ENCODE measurements at regions not wholly inside any gene's neighbourhood (a gene's known extent, or its start where the extent isn't known, plus 50 kb on each side); places are given as distances from the start of the nearest gene placed in this dataset.

DNA sequence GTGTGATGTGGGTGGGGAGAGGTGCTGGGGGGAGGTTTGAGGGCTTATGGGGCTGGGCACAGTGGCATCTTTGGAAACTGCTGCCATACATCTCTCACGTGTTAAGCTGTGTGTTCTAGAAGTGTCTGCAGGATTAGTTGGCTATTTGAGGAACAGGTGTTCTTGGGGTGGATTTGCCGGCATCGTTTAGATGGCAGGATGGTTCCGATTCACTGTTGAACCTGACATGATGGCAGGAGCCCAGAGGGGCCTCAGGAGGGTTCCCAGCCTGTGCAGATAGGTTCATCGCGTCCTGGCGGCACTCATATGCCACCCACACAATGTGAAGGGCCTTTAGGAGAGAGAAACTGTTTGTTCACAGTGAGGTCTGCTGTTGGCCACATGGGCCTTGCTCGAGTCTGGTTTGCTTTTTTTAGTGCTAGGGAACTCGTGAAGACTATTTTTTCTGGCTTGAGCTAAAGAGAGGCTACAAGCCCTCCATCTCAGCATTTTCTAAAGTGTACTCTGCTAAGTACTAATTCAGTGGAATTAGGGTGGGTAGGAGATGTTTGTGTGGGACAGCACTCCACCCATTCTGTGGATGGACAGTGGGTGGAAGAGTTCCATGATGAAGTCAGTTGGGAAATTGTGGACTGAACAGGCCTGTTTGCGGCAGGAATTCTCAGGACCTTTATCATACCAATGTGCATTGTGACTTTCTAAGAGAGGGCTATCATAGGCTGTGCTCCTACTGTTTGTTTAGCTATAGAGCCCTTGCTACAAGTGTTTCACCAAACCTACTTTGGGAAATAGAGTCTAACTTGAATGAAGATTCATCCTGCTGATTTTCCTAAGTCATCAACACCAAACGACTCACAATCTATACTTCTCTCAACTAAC, 55.4 kb upstream of the PLET1 start:
- TF ChIP-seq NR2F2 (IDR thresholded peaks at IDR 0.05) (no peak), YY1 (IDR thresholded peaks at IDR 0.05) (no peak)
- H3K36me3 ChIP-seq (ENCODE audit: control insufficient read depth in 4 of 4, insufficient read depth in 3 of 4, low read depth in 1 of 4, low read length in 3 of 4) = no peaks in the 10 kb centered on the region
- WGBS = 93% methylated on average over 11 of the region's 11 CpGs
- no peak overlapping the region for H3K9ac ChIP-seq (ENCODE audit: low read depth in 1 of 2, low read length in 2 of 2)
- peaks cover 3 to 19% (median 9%) of the 10 kb centered on the region in 4 donors for H3K4me1 ChIP-seq (ENCODE audit: control insufficient read depth in 4 of 4, insufficient read depth in 4 of 4, low read length in 3 of 4)
- DNase-seq (ENCODE audit: low spot score) = no peak
- H3K27ac ChIP-seq (ENCODE audit: low read depth in 1 of 2, low read length in 2 of 2) = no peak overlapping the region
- no peak overlapping the region for H3K4me3 ChIP-seq (ENCODE audit: low read depth in 1 of 3, low read length in 3 of 3)
- H3K27me3 ChIP-seq (ENCODE audit: control insufficient read depth in 4 of 4, insufficient read depth in 4 of 4, low read length in 3 of 4) = no peaks in the 10 kb centered on the region
- H3K9me3 ChIP-seq (ENCODE audit: control insufficient read depth in 4 of 4, low read length in 3 of 4) = no peaks in the 10 kb centered on the region

- DNase-seq (ENCODE audit: low spot score) = no peak
- no peak overlapping the region for H3K4me3 ChIP-seq (ENCODE audit: low read depth in 1 of 3, low read length in 3 of 3)
- no peak overlapping the region for H3K27ac ChIP-seq (ENCODE audit: low read depth in 1 of 2, low read length in 2 of 2)
- 87% methylated on average over 4 of the region's 4 CpGs for WGBS
- H3K9me3 ChIP-seq (ENCODE audit: control insufficient read depth in 4 of 4, low read length in 3 of 4) = no peaks in the 10 kb centered on the region
- peaks cover 3 to 25% (median 13%) of the 10 kb centered on the region in 4 donors for H3K4me1 ChIP-seq (ENCODE audit: control insufficient read depth in 4 of 4, insufficient read depth in 4 of 4, low read length in 3 of 4)
- no peak for TF ChIP-seq GABPA (IDR thresholded peaks at IDR 0.05 in 1 of 2, conservative IDR thresholded peaks at IDR 0.05 in 1 of 2)
- TF ChIP-seq REST (IDR thresholded peaks at IDR 0.05) = no peak
- TF ChIP-seq, protein P1, sequence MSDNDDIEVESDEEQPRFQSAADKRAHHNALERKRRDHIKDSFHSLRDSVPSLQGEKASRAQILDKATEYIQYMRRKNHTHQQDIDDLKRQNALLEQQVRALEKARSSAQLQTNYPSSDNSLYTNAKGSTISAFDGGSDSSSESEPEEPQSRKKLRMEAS (IDR thresholded peaks at IDR 0.05) = no peak
- TF ChIP-seq FOXA2 (IDR thresholded peaks at IDR 0.05) = no peak
- no peak for TF ChIP-seq JUND (IDR thresholded peaks at IDR 0.05)
- TF ChIP-seq, protein P2, sequence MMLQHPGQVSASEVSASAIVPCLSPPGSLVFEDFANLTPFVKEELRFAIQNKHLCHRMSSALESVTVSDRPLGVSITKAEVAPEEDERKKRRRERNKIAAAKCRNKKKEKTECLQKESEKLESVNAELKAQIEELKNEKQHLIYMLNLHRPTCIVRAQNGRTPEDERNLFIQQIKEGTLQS (IDR thresholded peaks at IDR 0.05) = no peak
- TF ChIP-seq NR2F2 (IDR thresholded peaks at IDR 0.05) = no peak
- no peak for TF ChIP-seq YY1 (IDR thresholded peaks at IDR 0.05)
- TF ChIP-seq CTCF (IDR thresholded peaks at IDR 0.05; ENCODE audit: low read depth, low read length, missing input control) = no peak
- no peak for TF ChIP-seq TAF1 (conservative IDR thresholded peaks at IDR 0.05)
- TF ChIP-seq, protein P3, sequence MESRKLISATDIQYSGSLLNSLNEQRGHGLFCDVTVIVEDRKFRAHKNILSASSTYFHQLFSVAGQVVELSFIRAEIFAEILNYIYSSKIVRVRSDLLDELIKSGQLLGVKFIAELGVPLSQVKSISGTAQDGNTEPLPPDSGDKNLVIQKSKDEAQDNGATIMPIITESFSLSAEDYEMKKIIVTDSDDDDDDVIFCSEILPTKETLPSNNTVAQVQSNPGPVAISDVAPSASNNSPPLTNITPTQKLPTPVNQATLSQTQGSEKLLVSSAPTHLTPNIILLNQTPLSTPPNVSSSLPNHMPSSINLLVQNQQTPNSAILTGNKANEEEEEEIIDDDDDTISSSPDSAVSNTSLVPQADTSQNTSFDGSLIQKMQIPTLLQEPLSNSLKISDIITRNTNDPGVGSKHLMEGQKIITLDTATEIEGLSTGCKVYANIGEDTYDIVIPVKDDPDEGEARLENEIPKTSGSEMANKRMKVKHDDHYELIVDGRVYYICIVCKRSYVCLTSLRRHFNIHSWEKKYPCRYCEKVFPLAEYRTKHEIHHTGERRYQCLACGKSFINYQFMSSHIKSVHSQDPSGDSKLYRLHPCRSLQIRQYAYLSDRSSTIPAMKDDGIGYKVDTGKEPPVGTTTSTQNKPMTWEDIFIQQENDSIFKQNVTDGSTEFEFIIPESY (IDR thresholded peaks at IDR 0.05) = no peak
- no peaks in the 10 kb centered on the region for H3K36me3 ChIP-seq (ENCODE audit: control insufficient read depth in 4 of 4, insufficient read depth in 3 of 4, low read depth in 1 of 4, low read length in 3 of 4)
- no peaks in the 10 kb centered on the region for H3K27me3 ChIP-seq (ENCODE audit: control insufficient read depth in 4 of 4, insufficient read depth in 4 of 4, low read length in 3 of 4)
- no peak overlapping the region for H3K9ac ChIP-seq (ENCODE audit: low read depth in 1 of 2, low read length in 2 of 2)
Observed at GRCh38 chr11:112316971-112317370, 56.3 kb upstream of the PLET1 start.

All from liver (tissue), 8 donors.